ENCODE measurements at regions not wholly inside any gene's neighbourhood (a gene's known extent, or its start where the extent isn't known, plus 50 kb on each side); places are given as distances from the start of the nearest gene placed in this dataset.

GRCh38 chr7:153504288-153505075, 547.7 kb upstream of the DPP6 start:
- Histone ChIP-seq H3K36me3 (no peaks in the 10 kb centered on the region), H3K4me3 (ENCODE audit: low read depth in 1 of 2, low read length in 1 of 2) (no peak overlapping the region), H3K27me3 (no peaks in the 10 kb centered on the region), H3K27ac (no peak overlapping the region), H3K9me3 (peaks cover 4% of the 10 kb centered on the region), H3K4me1 (ENCODE audit: control insufficient read depth in 1 of 2, insufficient read depth in 1 of 2, low read depth in 1 of 2, low read length in 1 of 2) (no peaks in the 10 kb centered on the region)
- TF ChIP-seq CTCF (IDR thresholded peaks at IDR 0.05): no peak

GRCh38 chr7:153507885-153508284, 544.3 kb upstream of the DPP6 start:
- no peak for TF ChIP-seq CTCF (IDR thresholded peaks at IDR 0.05)
- Histone ChIP-seq H3K9me3 (peaks cover 4% of the 10 kb centered on the region), H3K4me1 (ENCODE audit: control insufficient read depth in 1 of 2, insufficient read depth in 1 of 2, low read depth in 1 of 2, low read length in 1 of 2) (no peaks in the 10 kb centered on the region), H3K4me3 (ENCODE audit: low read depth in 1 of 2, low read length in 1 of 2) (no peak overlapping the region), H3K36me3 (no peaks in the 10 kb centered on the region), H3K27ac (no peak overlapping the region), H3K27me3 (no peaks in the 10 kb centered on the region)

- Histone ChIP-seq H3K4me3 (ENCODE audit: low read depth in 1 of 2, low read length in 1 of 2) (no peak overlapping the region), H3K27ac (no peak overlapping the region), H3K9me3 (peaks cover 4% of the 10 kb centered on the region), H3K36me3 (no peaks in the 10 kb centered on the region), H3K4me1 (ENCODE audit: control insufficient read depth in 1 of 2, insufficient read depth in 1 of 2, low read depth in 1 of 2, low read length in 1 of 2) (no peaks in the 10 kb centered on the region), H3K27me3 (no peaks in the 10 kb centered on the region)
- TF ChIP-seq CTCF (IDR thresholded peaks at IDR 0.05): no peak
Measured at GRCh38 chr7:153509768-153510167, 542.4 kb upstream of the DPP6 start.

GRCh38 chr7:153510674-153511073, 541.5 kb upstream of the DPP6 start:
- H3K4me3 ChIP-seq (ENCODE audit: low read depth in 1 of 2, low read length in 1 of 2): no peak overlapping the region
- no peaks in the 10 kb centered on the region for H3K36me3 ChIP-seq
- no peak overlapping the region for H3K27ac ChIP-seq
- H3K27me3 ChIP-seq: no peaks in the 10 kb centered on the region
- H3K9me3 ChIP-seq: peaks cover 4% of the 10 kb centered on the region
- no peaks in the 10 kb centered on the region for H3K4me1 ChIP-seq (ENCODE audit: control insufficient read depth in 1 of 2, insufficient read depth in 1 of 2, low read depth in 1 of 2, low read length in 1 of 2)
- TF ChIP-seq CTCF (IDR thresholded peaks at IDR 0.05): no peak

GRCh38 chr7:153514032-153514431, 538.2 kb upstream of the DPP6 start:
- Histone ChIP-seq H3K4me3 (ENCODE audit: low read depth in 1 of 2, low read length in 1 of 2) (no peak overlapping the region), H3K27ac (no peak overlapping the region), H3K9me3 (no peaks in the 10 kb centered on the region), H3K27me3 (no peaks in the 10 kb centered on the region), H3K36me3 (no peaks in the 10 kb centered on the region), H3K4me1 (ENCODE audit: control insufficient read depth in 1 of 2, insufficient read depth in 1 of 2, low read depth in 1 of 2, low read length in 1 of 2) (no peaks in the 10 kb centered on the region)
- no peak for TF ChIP-seq CTCF (IDR thresholded peaks at IDR 0.05)

Measured in neutrophil (primary cell).